ENCODE measurements at regions not wholly inside any gene's neighbourhood (a gene's known extent, or its start where the extent isn't known, plus 50 kb on each side); places are given as distances from the start of the nearest gene placed in this dataset.

DNA sequence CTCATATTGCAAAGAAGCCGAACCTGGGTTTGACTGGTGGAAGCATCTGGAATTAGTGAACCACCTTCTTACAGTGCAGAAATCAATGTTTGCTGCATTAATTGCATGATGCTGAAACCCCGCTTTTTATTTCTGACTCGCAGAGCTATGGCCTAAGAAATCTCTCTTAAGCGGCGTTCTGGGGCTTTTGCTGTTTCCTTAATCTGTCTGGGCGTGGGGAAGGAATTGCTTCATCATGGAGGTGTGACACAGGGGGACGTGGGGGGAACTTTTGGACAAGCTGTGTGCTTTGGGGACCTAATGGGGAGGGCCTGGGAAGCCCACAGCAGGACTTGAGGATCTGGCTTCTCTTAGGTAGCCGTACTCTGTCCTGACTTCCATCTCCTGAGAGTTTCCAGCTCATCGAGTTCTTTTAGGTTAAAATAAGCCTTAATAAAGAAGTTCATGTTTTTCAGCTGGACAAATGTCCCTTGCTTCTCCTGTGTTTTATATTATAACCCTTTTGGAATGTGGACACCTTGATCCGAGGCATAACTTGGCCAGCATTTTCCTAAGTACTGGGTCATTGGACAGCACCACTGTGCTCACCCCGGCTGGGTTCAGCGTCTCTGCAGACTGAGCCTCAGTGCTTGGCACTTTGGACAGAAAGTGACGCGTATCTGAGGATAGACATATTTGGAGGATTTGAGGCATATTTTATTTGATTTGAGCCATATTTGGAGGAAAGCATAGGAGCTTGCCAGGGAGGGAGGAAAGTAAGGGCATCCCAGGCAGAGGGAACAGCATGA is 192.1 kb upstream of the MYL2 start:
- WGBS, result 85% methylated on average over 14 of the region's 14 CpGs
- DNase-seq (ENCODE audit: low spot score in 2 of 2), result no peak
- H3K9me3 ChIP-seq, result no peaks in the 10 kb centered on the region
- H3K4me1 ChIP-seq, result no peaks in the 10 kb centered on the region
- H3K36me3 ChIP-seq, result no peaks in the 10 kb centered on the region
- TF ChIP-seq, protein P1, sequence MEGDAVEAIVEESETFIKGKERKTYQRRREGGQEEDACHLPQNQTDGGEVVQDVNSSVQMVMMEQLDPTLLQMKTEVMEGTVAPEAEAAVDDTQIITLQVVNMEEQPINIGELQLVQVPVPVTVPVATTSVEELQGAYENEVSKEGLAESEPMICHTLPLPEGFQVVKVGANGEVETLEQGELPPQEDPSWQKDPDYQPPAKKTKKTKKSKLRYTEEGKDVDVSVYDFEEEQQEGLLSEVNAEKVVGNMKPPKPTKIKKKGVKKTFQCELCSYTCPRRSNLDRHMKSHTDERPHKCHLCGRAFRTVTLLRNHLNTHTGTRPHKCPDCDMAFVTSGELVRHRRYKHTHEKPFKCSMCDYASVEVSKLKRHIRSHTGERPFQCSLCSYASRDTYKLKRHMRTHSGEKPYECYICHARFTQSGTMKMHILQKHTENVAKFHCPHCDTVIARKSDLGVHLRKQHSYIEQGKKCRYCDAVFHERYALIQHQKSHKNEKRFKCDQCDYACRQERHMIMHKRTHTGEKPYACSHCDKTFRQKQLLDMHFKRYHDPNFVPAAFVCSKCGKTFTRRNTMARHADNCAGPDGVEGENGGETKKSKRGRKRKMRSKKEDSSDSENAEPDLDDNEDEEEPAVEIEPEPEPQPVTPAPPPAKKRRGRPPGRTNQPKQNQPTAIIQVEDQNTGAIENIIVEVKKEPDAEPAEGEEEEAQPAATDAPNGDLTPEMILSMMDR (IDR thresholded peaks at IDR 0.05), result no peak
- no peak for TF ChIP-seq POLR2AphosphoS5 (IDR thresholded peaks at IDR 0.05)
- TF ChIP-seq EP300 (IDR thresholded peaks at IDR 0.05), result no peak
- no peak for TF ChIP-seq POLR2A (IDR thresholded peaks at IDR 0.05)
- H3K4me3 ChIP-seq, result no peak overlapping the region
- H3K27me3 ChIP-seq, result peaks cover 6% of the 10 kb centered on the region
- H3K27ac ChIP-seq, result no peak overlapping the region

DNA sequence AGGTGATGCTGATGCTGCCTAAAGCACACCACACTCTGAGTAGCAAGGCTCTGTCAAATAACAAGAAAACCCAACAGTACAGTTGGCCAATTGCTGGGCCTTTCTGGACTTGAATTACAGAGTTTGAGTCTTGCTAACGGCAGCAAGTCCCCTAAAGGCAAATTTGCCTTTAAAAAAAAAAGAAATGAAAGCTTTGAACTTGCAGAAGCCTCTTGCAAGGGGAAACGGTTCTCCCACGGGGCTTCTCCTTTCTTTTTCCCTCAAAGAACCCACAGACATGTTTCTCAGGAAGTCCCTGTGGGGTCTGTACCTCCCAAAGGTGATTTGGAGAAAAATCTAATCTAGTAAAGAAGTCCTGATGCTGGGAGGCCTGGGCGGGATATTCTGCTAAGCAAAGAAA is 191.3 kb upstream of the MYL2 start:
- H3K36me3 ChIP-seq, result no peaks in the 10 kb centered on the region
- no peak overlapping the region for H3K27ac ChIP-seq
- no peaks in the 10 kb centered on the region for H3K4me1 ChIP-seq
- DNase-seq (ENCODE audit: low spot score in 2 of 2), result no peak
- H3K9me3 ChIP-seq, result no peaks in the 10 kb centered on the region
- H3K27me3 ChIP-seq, result peaks cover 3% of the 10 kb centered on the region
- TF ChIP-seq POLR2A (IDR thresholded peaks at IDR 0.05) (no peak), EP300 (IDR thresholded peaks at IDR 0.05) (no peak), POLR2AphosphoS5 (IDR thresholded peaks at IDR 0.05) (no peak)
- TF ChIP-seq, protein P1 (IDR thresholded peaks at IDR 0.05), result no peak
- H3K4me3 ChIP-seq, result no peak overlapping the region
- WGBS, result 21% methylated on average over 4 of the region's 4 CpGs

DNA sequence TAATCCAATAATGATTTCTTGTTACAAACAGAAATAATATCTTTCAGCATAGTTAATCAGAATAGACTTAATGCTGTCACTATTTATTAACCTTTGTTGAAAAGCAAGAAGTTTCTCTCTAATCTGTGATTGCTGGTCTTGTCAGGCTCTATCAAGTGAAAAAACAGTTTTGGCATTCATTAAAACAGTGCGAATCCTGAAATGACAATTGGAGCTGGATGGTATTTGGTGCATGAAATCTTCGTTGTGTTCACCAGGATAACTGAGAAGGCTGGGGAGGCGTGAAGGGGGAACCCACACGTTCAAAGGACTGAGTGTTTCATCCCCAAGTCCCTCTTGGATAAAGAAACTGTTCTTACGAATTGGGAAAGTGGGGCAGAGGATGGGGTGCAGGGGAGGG is 190.2 kb upstream of the MYL2 start:
- no peak overlapping the region for H3K27ac ChIP-seq
- no peak for DNase-seq (ENCODE audit: low spot score in 2 of 2)
- no peaks in the 10 kb centered on the region for H3K4me1 ChIP-seq
- no peaks in the 10 kb centered on the region for H3K36me3 ChIP-seq
- no peak overlapping the region for H3K4me3 ChIP-seq
- H3K9me3 ChIP-seq, result no peaks in the 10 kb centered on the region
- TF ChIP-seq POLR2A (IDR thresholded peaks at IDR 0.05) (no peak), POLR2AphosphoS5 (IDR thresholded peaks at IDR 0.05) (no peak), EP300 (IDR thresholded peaks at IDR 0.05) (no peak)
- TF ChIP-seq, protein P1 (IDR thresholded peaks at IDR 0.05), result no peak
- WGBS, result 81% methylated on average over 5 of the region's 5 CpGs
- H3K27me3 ChIP-seq, result peaks cover 10% of the 10 kb centered on the region

DNA sequence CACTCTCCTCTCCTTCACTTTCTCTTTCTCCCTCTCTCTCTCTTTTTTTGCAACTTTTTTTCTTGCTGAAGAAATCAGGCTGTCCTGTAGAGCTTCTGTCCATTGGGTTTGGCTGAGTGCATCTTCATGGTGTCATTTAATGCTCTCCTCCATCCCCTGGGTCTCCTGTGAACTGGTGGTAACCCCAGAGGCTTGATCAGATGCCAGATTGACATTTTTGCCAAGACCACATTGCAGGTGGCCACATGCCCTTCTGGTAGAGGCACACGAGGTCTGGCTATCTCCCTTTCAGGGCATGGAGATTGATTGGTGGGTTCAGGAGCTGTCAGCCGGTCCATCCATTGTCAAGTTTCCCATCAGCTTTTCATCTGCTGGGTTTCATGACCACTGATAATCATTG is 188.3 kb upstream of the MYL2 start:
- 67% methylated on average over 2 of the region's 2 CpGs for WGBS
- DNase-seq (ENCODE audit: low spot score in 2 of 2), result no peak

More for the DNA sequence above, 188.3 kb upstream of the MYL2 start:
- Histone ChIP-seq H3K9me3 (no peaks in the 10 kb centered on the region), H3K4me1 (no peaks in the 10 kb centered on the region), H3K36me3 (no peaks in the 10 kb centered on the region), H3K27me3 (peaks cover 22% of the 10 kb centered on the region), H3K27ac (no peak overlapping the region), H3K4me3 (no peak overlapping the region)
- TF ChIP-seq, protein P1 (IDR thresholded peaks at IDR 0.05), result no peak
- TF ChIP-seq POLR2AphosphoS5 (IDR thresholded peaks at IDR 0.05), result no peak
- no peak for TF ChIP-seq POLR2A (IDR thresholded peaks at IDR 0.05)
- TF ChIP-seq EP300 (IDR thresholded peaks at IDR 0.05), result no peak
